ENCODE measurements at regions not wholly inside any gene's neighbourhood (a gene's known extent, or its start where the extent isn't known, plus 50 kb on each side); places are given as distances from the start of the nearest gene placed in this dataset.
A peak's percentile ranks its signal among the peaks of the same experiment; 100 is the strongest.

- no peak overlapping the region for H2AFZ ChIP-seq (ENCODE audit: low read depth)
- H3K79me2 ChIP-seq (ENCODE audit: insufficient read depth) = no peaks in the 10 kb centered on the region
- peaks cover 2 to 8% of the 10 kb centered on the region in 2 experiments; a peak in 2 of 4 replicates for H3K4me1 ChIP-seq (ENCODE audit: control insufficient read depth in 1 of 2, insufficient read depth in 2 of 2, low read depth in 1 of 2, low read length in 1 of 2)
- no peaks in the 10 kb centered on the region for H3K36me3 ChIP-seq (replicated peaks in 1 of 2; ENCODE audit: control insufficient read depth in 1 of 2, insufficient read depth in 2 of 2, low read length in 1 of 2)
- no peaks in the 10 kb centered on the region for H3K9me3 ChIP-seq
- ChIA-PET POLR2A (no interaction called here), CTCF (no interaction called here)
- H3K4me3 ChIP-seq (ENCODE audit: low read depth in 2 of 2, low read length in 1 of 2) = no peak overlapping the region
- no peak for DNase-seq
- H4K20me1 ChIP-seq (ENCODE audit: insufficient read depth) = no peaks in the 10 kb centered on the region
- H3K27me3 ChIP-seq (ENCODE audit: insufficient read depth) = no peaks in the 10 kb centered on the region
- no peak overlapping the region for H3K9ac ChIP-seq
- TF ChIP-seq IRF3 (IDR thresholded peaks at IDR 0.05; ENCODE audit: low read depth, low read length) = no peak
- no peak for TF ChIP-seq RFX5 (IDR thresholded peaks at IDR 0.05; ENCODE audit: low read length)
- TF ChIP-seq RCOR1 (IDR thresholded peaks at IDR 0.05; ENCODE audit: low read length) = no peak
- H3F3A ChIP-seq (replicated peaks; ENCODE audit: insufficient read depth) = no peaks in the 10 kb centered on the region
- no peak overlapping the region for H3K4me2 ChIP-seq
- H3K27ac ChIP-seq (ENCODE audit: low read depth in 2 of 2, low read length in 1 of 2) = no peak overlapping the region
- H3K9me2 ChIP-seq = no peaks in the 10 kb centered on the region
- WGBS (ENCODE audit: low lambda C conversion rate) = 45% methylated on average over 2 of the region's 2 CpGs
Observed at GRCh38 chr4:157706155-157706554, 466.7 kb downstream of the GASK1B start.

- 68% methylated on average over 3 of the region's 3 CpGs for WGBS (ENCODE audit: low lambda C conversion rate)
- no peaks in the 10 kb centered on the region for H3K79me2 ChIP-seq (ENCODE audit: insufficient read depth)
- no peak for DNase-seq
- H3K4me3 ChIP-seq (ENCODE audit: low read depth in 2 of 2, low read length in 1 of 2) = no peak overlapping the region
- H3K36me3 ChIP-seq (replicated peaks in 1 of 2; ENCODE audit: control insufficient read depth in 1 of 2, insufficient read depth in 2 of 2, low read length in 1 of 2) = no peaks in the 10 kb centered on the region
- CTCF ChIA-PET = interaction anchor here (1.2 kb wide), 1 partner anchor 12 kb away, joined by 3 read pairs; no protein-coding TSS in a partner anchor
- no peaks in the 10 kb centered on the region for H3F3A ChIP-seq (replicated peaks; ENCODE audit: insufficient read depth)
- peaks cover 2 to 13% of the 10 kb centered on the region in 2 experiments; a peak in 2 of 4 replicates for H3K4me1 ChIP-seq (ENCODE audit: control insufficient read depth in 1 of 2, insufficient read depth in 2 of 2, low read depth in 1 of 2, low read length in 1 of 2)
- H3K27me3 ChIP-seq (ENCODE audit: insufficient read depth) = no peaks in the 10 kb centered on the region
- H4K20me1 ChIP-seq (ENCODE audit: insufficient read depth) = no peaks in the 10 kb centered on the region
- TF ChIP-seq YY1 (IDR thresholded peaks at IDR 0.05; ENCODE audit: low read depth) (no peak), POLR2AphosphoS5 (IDR thresholded peaks at IDR 0.05; ENCODE audit: low read depth, low read length) (no peak), SMC3 (IDR thresholded peaks at IDR 0.05; ENCODE audit: low read depth, low read length) (no peak), FOSL2 (IDR thresholded peaks at IDR 0.05; ENCODE audit: borderline replicate concordance, low read depth) (no peak), MEF2A (IDR thresholded peaks at IDR 0.05; ENCODE audit: borderline replicate concordance, low read depth) (no peak), NFIC (IDR thresholded peaks at IDR 0.05; ENCODE audit: borderline replicate concordance) (no peak), MAX (IDR thresholded peaks at IDR 0.05; ENCODE audit: low read depth) (no peak), TEAD4 (IDR thresholded peaks at IDR 0.05; ENCODE audit: borderline replicate concordance, insufficient read depth) (no peak), EZH2phosphoT487 (IDR thresholded peaks at IDR 0.05; ENCODE audit: borderline replicate concordance, low read depth) (no peak)
- POLR2A ChIA-PET = no interaction called here
- H3K27ac ChIP-seq (ENCODE audit: low read depth in 2 of 2, low read length in 1 of 2) = no peak overlapping the region
- no peaks in the 10 kb centered on the region for H3K9me2 ChIP-seq
- no peak overlapping the region for H3K9ac ChIP-seq
- H3K9me3 ChIP-seq = no peaks in the 10 kb centered on the region
- H3K4me2 ChIP-seq = no peak overlapping the region
- no peak overlapping the region for H2AFZ ChIP-seq (ENCODE audit: low read depth)
Observed at GRCh38 chr4:157702831-157703230, 470.0 kb downstream of the GASK1B start.

GRCh38 chr4:157701695-157701994, 471.2 kb downstream of the GASK1B start:
- H3F3A ChIP-seq (replicated peaks; ENCODE audit: insufficient read depth) = no peaks in the 10 kb centered on the region
- H3K4me2 ChIP-seq = no peak overlapping the region
- POLR2A ChIA-PET = no interaction called here
- H3K4me1 ChIP-seq (ENCODE audit: control insufficient read depth in 1 of 2, insufficient read depth in 2 of 2, low read depth in 1 of 2, low read length in 1 of 2) = peaks cover 2 to 13% of the 10 kb centered on the region in 2 experiments; a peak in 2 of 4 replicates
- H3K27ac ChIP-seq (ENCODE audit: low read depth in 2 of 2, low read length in 1 of 2) = no peak overlapping the region
- H3K79me2 ChIP-seq (ENCODE audit: insufficient read depth) = no peaks in the 10 kb centered on the region
- H3K9me2 ChIP-seq = no peaks in the 10 kb centered on the region
- H3K36me3 ChIP-seq (replicated peaks in 1 of 2; ENCODE audit: control insufficient read depth in 1 of 2, insufficient read depth in 2 of 2, low read length in 1 of 2) = no peaks in the 10 kb centered on the region
- H3K9me3 ChIP-seq = no peaks in the 10 kb centered on the region
- no peak overlapping the region for H3K4me3 ChIP-seq (ENCODE audit: low read depth in 2 of 2, low read length in 1 of 2)
- CTCF ChIA-PET = no interaction called here
- H3K9ac ChIP-seq = no peak overlapping the region
- H4K20me1 ChIP-seq (ENCODE audit: insufficient read depth) = no peaks in the 10 kb centered on the region
- no peaks in the 10 kb centered on the region for H3K27me3 ChIP-seq (ENCODE audit: insufficient read depth)
- H2AFZ ChIP-seq (ENCODE audit: low read depth) = peak overlapping the region; percentile 38; the same call in 1 of the 2 replicates
- WGBS (ENCODE audit: low lambda C conversion rate) = 27% methylated on average over 3 of the region's 3 CpGs
- no peak for DNase-seq
- TF ChIP-seq YY1 (IDR thresholded peaks at IDR 0.05; ENCODE audit: low read depth) = no peak
- TF ChIP-seq MXI1 (IDR thresholded peaks at IDR 0.05; ENCODE audit: low read depth, low read length) = no peak
- no peak for TF ChIP-seq SMC3 (IDR thresholded peaks at IDR 0.05; ENCODE audit: low read depth, low read length)
- no peak for TF ChIP-seq FOXM1 (IDR thresholded peaks at IDR 0.05; ENCODE audit: low read depth)
- no peak for TF ChIP-seq POLR2AphosphoS5 (IDR thresholded peaks at IDR 0.05; ENCODE audit: low read depth, low read length)
- no peak for TF ChIP-seq ELF1 (IDR thresholded peaks at IDR 0.05)
- TF ChIP-seq ZBTB33 (IDR thresholded peaks at IDR 0.05; ENCODE audit: borderline replicate concordance, low read depth) = no peak
- TF ChIP-seq FOSL2 (IDR thresholded peaks at IDR 0.05; ENCODE audit: borderline replicate concordance, low read depth) = no peak
- no peak for TF ChIP-seq MEF2A (IDR thresholded peaks at IDR 0.05; ENCODE audit: borderline replicate concordance, low read depth)
- no peak for TF ChIP-seq EZH2phosphoT487 (IDR thresholded peaks at IDR 0.05; ENCODE audit: borderline replicate concordance, low read depth)
- no peak for TF ChIP-seq RXRA (IDR thresholded peaks at IDR 0.05; ENCODE audit: borderline replicate concordance, low read depth)
- TF ChIP-seq CTCF (IDR thresholded peaks at IDR 0.05) = no peak
- TF ChIP-seq JUND (IDR thresholded peaks at IDR 0.05) = no peak
